Right lung (tissue), 2 donors: ENCODE measurements at regions not wholly inside any gene's neighbourhood (a gene's known extent, or its start where the extent isn't known, plus 50 kb on each side); places are given as distances from the start of the nearest gene placed in this dataset.

Source experiments
- DNase-seq, 2 donors: peaks; one replicate each; pipeline ENCODE4 v3.0.0-alpha.2; 2013

GRCh38 chr22:48944433-48944750, 883.3 kb downstream of the BRD1 start:
- no peak for DNase-seq

GRCh38 chr22:48943567-48944432, 883.9 kb downstream of the BRD1 start:
- peak in 1 of 2 donors; percentile 11 for DNase-seq

GRCh38 chr22:48942698-48943566, 884.7 kb downstream of the BRD1 start:
- DNase-seq: no peak

GRCh38 chr22:48941903-48942575, 885.6 kb downstream of the BRD1 start:
- DNase-seq: no peak

GRCh38 chr22:48941033-48941902, 886.4 kb downstream of the BRD1 start:
- no peak for DNase-seq

GRCh38 chr22:48940266-48941032, 887.2 kb downstream of the BRD1 start:
- no peak for DNase-seq

- no peak for DNase-seq
Observed at GRCh38 chr22:48939441-48940265, 888.0 kb downstream of the BRD1 start.

GRCh38 chr22:48938741-48939140, 888.9 kb downstream of the BRD1 start:
- no peak for DNase-seq

GRCh38 chr22:48937032-48937639, 890.5 kb downstream of the BRD1 start:
- DNase-seq: no peak

GRCh38 chr22:48936391-48936790, 891.3 kb downstream of the BRD1 start:
- DNase-seq: no peak

GRCh38 chr22:48934446-48934845, 893.2 kb downstream of the BRD1 start:
- DNase-seq: no peak

- no peak for DNase-seq
Observed at GRCh38 chr22:48931452-48931851, 896.2 kb downstream of the BRD1 start.

- no peak for DNase-seq
Observed at GRCh38 chr22:48929276-48929790, 898.3 kb downstream of the BRD1 start.

GRCh38 chr22:48927591-48927990, 900.1 kb downstream of the BRD1 start:
- no peak for DNase-seq

GRCh38 chr22:48926643-48927042, 901.0 kb downstream of the BRD1 start:
- no peak for DNase-seq

- no peak for DNase-seq
Observed at GRCh38 chr22:48926136-48926535, 901.5 kb downstream of the BRD1 start.

- DNase-seq: no peak
Observed at GRCh38 chr22:48925450-48925849, 902.2 kb downstream of the BRD1 start.

GRCh38 chr22:48923996-48924395, 903.7 kb downstream of the BRD1 start:
- DNase-seq: no peak
